SH-SY5Y (cell line): ENCODE measurements at regions not wholly inside any gene's neighbourhood (a gene's known extent, or its start where the extent isn't known, plus 50 kb on each side); places are given as distances from the start of the nearest gene placed in this dataset.

Source experiments
- GATA2 ChIP-seq: IDR thresholded peaks from 2 replicates; pipeline ENCODE4 v1.6.1; 2011; ENCODE audit warnings: mild to moderate bottlenecking, low read depth, low read length
- GATA3 ChIP-seq: IDR thresholded peaks from 2 replicates; pipeline ENCODE4 v1.6.1; 2011; ENCODE audit warnings: low read depth, mild to moderate bottlenecking, low read length, moderate library complexity

DNA sequence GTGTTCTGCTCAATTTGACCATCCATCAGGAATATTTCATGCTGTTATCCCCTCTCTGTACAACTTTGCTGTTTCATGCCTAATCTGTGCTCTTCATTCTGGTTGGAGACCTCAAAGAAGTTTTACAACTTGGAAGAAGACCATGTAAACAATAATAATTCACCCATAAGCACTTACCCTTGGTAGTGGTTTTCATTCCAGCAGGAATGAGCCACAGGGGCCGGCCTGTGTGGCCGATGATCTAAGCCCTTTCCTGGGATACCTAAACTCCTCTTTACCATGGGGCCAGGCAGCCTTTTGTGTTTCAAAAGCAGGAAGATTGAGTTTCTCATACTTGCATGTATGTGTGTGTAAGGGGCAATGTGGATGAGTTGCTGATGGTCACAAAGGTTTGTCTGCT is 165.0 kb downstream of the FGF1 start:
- TF ChIP-seq GATA3: no peak
- no peak for TF ChIP-seq GATA2
